Type B pancreatic cell (in vitro differentiated cells): ENCODE measurements at regions not wholly inside any gene's neighbourhood (a gene's known extent, or its start where the extent isn't known, plus 50 kb on each side); places are given as distances from the start of the nearest gene placed in this dataset.

Source experiments
- DNase-seq: peaks from one replicate; pipeline ENCODE4 v3.0.0; 2021; ENCODE audit warnings: mixed read lengths; ENCODE audit not compliant: unreplicated experiment; ENCODE audit errors: extremely low spot score
- H3K27ac Mint-ChIP-seq: 2 replicates; pipeline ENCODE4 v1.8.0; 2021; ENCODE audit warnings: mild to moderate bottlenecking, mixed read lengths
- H3K27me3 Mint-ChIP-seq: 2 replicates; pipeline ENCODE4 v1.8.0; 2021; ENCODE audit warnings: mixed read lengths
- H3K36me3 Mint-ChIP-seq: 2 replicates; pipeline ENCODE4 v1.8.0; 2021; ENCODE audit warnings: mixed read lengths
- H3K4me1 Mint-ChIP-seq: one replicate; pipeline ENCODE4 v1.8.0; 2021; ENCODE audit warnings: mixed read lengths; ENCODE audit not compliant: unreplicated experiment
- H3K4me3 Mint-ChIP-seq: 2 replicates; pipeline ENCODE4 v1.8.0; 2021; ENCODE audit warnings: mild to moderate bottlenecking, mixed read lengths
- H3K9me3 Mint-ChIP-seq: 2 replicates; pipeline ENCODE4 v1.8.0; 2021; ENCODE audit warnings: mixed read lengths
- TF ChIP-seq, protein P1 (sequence below): fragments of 200-600 bp; sonication (generic); conservative IDR thresholded peaks from 2 replicates; pipeline ENCODE4 v1.5.0; 2021; ENCODE audit warnings: antibody characterized with exemption, mild to moderate bottlenecking

DNA sequence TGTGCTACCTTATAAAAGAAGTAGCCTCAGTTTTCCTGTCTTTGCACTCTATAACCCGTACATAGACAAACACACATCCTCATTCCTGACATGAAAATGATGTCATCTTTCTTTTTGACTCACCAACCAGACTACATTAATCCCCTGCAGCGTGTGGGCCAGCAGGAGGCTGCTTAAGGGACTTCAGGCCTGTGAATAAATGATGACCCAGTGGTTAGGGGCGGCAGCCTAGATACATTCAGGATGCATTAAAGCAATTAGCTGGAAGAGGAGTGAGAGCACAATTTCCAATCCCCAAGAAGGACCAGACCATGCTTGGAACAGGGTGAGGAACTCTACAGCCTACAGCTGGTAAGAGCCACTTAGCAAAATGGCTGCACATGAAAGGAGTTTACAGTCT, 57.3 kb upstream of the KLF7 start:
- no peak overlapping the region for H3K27ac Mint-ChIP-seq
- H3K36me3 Mint-ChIP-seq: no peaks in the 10 kb centered on the region
- peaks cover 34% of the 10 kb centered on the region for H3K4me1 Mint-ChIP-seq
- no peak for DNase-seq
- no peaks in the 10 kb centered on the region for H3K9me3 Mint-ChIP-seq
- TF ChIP-seq, protein P1, sequence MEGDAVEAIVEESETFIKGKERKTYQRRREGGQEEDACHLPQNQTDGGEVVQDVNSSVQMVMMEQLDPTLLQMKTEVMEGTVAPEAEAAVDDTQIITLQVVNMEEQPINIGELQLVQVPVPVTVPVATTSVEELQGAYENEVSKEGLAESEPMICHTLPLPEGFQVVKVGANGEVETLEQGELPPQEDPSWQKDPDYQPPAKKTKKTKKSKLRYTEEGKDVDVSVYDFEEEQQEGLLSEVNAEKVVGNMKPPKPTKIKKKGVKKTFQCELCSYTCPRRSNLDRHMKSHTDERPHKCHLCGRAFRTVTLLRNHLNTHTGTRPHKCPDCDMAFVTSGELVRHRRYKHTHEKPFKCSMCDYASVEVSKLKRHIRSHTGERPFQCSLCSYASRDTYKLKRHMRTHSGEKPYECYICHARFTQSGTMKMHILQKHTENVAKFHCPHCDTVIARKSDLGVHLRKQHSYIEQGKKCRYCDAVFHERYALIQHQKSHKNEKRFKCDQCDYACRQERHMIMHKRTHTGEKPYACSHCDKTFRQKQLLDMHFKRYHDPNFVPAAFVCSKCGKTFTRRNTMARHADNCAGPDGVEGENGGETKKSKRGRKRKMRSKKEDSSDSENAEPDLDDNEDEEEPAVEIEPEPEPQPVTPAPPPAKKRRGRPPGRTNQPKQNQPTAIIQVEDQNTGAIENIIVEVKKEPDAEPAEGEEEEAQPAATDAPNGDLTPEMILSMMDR: no peak
- no peak overlapping the region for H3K4me3 Mint-ChIP-seq
- peaks cover 21% of the 10 kb centered on the region for H3K27me3 Mint-ChIP-seq

DNA sequence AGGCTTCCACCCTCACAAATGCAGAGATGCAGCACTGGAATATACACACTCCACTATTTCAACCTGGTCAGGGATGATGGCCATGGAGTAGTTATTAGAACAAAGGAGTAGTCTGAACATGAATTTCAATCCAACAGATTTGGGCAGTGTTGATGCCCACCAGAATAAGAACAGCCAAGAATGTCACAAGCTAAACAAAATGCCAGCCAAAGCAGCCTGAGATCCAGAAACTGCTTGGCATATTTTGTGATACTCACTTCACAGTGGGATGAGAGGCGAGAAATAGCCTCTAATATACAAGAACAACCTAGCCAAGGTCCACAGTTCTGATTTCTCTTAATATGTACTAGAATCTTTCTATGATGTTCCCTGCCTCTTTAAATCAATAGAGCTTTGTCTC, 58.6 kb upstream of the KLF7 start:
- H3K27ac Mint-ChIP-seq: no peak overlapping the region
- no peak for DNase-seq
- TF ChIP-seq, protein P1: no peak
- H3K4me1 Mint-ChIP-seq: peaks cover 37% of the 10 kb centered on the region
- peaks cover 27% of the 10 kb centered on the region for H3K27me3 Mint-ChIP-seq
- H3K9me3 Mint-ChIP-seq: no peaks in the 10 kb centered on the region
- no peak overlapping the region for H3K4me3 Mint-ChIP-seq
- no peaks in the 10 kb centered on the region for H3K36me3 Mint-ChIP-seq

- peaks cover 32% of the 10 kb centered on the region for H3K4me1 Mint-ChIP-seq
- no peaks in the 10 kb centered on the region for H3K9me3 Mint-ChIP-seq
- peaks cover 24% of the 10 kb centered on the region for H3K27me3 Mint-ChIP-seq
- H3K36me3 Mint-ChIP-seq: no peaks in the 10 kb centered on the region
- H3K27ac Mint-ChIP-seq: no peak overlapping the region
- TF ChIP-seq, protein P1: no peak
- no peak for DNase-seq
- no peak overlapping the region for H3K4me3 Mint-ChIP-seq
Measured at GRCh38 chr2:207224791-207225482, 59.2 kb upstream of the KLF7 start.

DNA sequence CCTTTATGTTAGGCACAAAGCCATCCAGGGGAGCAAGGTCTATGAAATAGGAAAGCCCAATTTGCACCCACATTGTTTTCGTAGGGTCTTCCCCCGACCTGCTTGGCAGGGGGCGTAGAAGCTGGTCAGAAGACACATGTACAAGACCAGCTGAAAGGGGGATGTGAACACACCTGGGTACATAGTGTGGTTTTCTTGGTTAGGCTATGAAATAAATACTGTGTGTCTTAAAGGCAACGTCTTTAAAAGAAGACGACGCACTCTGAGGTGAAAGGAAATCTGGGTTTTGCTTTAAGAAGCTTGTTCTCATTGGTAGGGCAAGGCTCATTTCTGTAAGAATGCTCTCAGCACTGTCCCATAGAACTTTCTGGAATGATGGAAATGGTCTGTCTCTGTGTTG, 60.0 kb upstream of the KLF7 start:
- Mint-ChIP-seq H3K4me3 (no peak overlapping the region), H3K4me1 (peaks cover 32% of the 10 kb centered on the region), H3K9me3 (no peaks in the 10 kb centered on the region), H3K27me3 (peaks cover 24% of the 10 kb centered on the region), H3K36me3 (no peaks in the 10 kb centered on the region), H3K27ac (no peak overlapping the region)
- no peak for DNase-seq
- TF ChIP-seq, protein P1: no peak

DNA sequence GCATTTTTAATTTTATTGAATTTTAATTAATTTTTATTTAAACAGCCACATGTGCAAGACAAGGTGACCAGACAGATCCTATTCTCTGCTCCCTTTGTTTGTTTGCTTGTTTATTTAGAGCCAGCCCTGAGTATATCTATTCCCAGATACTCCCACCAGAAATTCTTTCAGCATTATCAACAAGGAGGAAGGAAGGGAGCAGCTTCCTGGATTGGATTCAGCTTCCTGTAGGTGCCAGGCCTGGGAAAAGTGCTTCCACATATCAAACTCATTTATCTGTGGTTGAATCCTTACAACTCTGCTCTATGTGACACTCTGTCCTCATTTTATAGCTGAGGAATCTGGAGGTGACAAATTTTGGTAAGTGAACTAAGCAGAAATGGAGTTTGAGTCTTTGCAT, 60.5 kb upstream of the KLF7 start:
- H3K9me3 Mint-ChIP-seq: no peaks in the 10 kb centered on the region
- no peak for DNase-seq
- TF ChIP-seq, protein P1: no peak
- H3K27me3 Mint-ChIP-seq: peaks cover 20% of the 10 kb centered on the region
- no peak overlapping the region for H3K27ac Mint-ChIP-seq
- H3K36me3 Mint-ChIP-seq: no peaks in the 10 kb centered on the region
- peaks cover 32% of the 10 kb centered on the region for H3K4me1 Mint-ChIP-seq
- H3K4me3 Mint-ChIP-seq: no peak overlapping the region
